ENCODE measurements at regions not wholly inside any gene's neighbourhood (a gene's known extent, or its start where the extent isn't known, plus 50 kb on each side); places are given as distances from the start of the nearest gene placed in this dataset.
"Not testable (repeated sequence)": the region's sequence is repeated elsewhere in the genome, so short reads cannot be mapped to it uniquely, and the experiment has no call there.

DNA sequence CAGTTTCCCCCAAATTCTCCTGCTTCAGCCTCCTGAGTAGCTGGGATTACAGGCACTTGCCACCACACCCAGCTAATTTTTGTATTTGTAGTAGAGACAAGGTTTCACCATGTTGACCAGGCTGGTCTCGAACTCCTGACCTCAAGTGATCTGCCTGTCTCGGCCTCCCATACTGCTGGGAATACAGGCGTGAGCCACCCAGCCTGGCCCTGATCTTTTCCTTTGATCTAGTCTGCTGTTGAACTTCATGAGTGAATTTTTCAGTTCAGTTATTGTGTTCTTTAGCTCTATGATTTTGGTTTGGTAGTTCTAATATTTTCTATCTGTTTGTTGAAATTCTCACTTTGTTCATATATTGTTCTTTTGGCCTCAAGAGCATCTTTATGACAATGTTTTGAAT lies 83.4 kb upstream of the RAP2C start:
- DNase-seq (ENCODE audit: low read depth in 2 of 2) = not testable (repeated sequence)

DNA sequence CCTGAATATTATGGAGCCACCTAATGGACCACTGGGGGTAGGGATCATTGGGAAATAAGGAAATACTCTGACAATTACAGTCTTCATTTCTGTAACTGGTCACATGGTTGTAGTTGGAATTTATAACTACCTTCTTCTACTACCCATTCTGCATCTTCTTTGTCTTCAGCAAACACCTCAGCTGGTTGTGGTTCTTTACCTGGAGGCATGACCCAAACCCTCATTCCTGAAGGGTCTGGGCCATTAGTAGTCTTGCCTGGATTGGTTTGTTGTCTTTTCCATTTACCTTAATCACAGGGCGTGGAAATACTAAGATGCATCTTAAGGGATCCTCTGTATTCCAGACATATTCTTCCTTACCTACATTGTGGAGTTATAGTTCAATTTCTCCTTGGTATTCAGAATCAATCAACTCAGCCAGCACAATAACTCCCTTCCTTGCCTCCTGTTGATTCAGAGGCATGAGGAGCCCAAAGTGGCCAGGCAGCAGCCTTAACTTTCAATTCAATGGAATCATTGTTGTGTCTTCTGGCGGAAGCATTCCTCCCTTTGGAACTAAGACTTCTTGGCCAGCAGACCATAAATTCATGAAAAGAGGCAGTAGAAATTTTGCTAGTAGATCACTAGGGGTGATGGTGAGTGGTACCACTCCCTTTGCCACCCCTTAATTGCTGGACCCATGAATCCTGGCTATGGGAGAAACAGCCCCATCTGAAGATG lies 75.7 kb upstream of the RAP2C start:
- DNase-seq (ENCODE audit: low read depth in 2 of 2) = no peak

DNA sequence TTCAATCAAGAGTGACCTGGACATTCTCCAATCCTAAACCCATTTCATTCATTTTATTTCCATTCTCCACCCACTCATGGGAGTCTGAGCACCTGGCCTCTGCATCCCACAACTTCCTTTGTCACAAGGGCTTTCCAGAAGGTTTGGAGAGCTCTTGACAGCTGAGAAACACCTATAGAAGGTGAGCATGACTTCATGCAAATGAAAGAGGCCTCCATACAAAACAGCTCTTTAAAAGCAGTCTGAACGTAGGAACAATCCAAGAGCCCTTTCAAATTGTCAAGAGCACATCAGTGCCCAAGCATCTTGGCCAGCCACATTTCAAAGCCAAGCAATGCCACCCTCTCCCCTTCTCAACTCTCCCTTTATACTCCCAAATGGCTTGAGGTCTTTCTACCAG lies 74.9 kb upstream of the RAP2C start:
- DNase-seq (ENCODE audit: low read depth in 2 of 2) = no peak

DNA sequence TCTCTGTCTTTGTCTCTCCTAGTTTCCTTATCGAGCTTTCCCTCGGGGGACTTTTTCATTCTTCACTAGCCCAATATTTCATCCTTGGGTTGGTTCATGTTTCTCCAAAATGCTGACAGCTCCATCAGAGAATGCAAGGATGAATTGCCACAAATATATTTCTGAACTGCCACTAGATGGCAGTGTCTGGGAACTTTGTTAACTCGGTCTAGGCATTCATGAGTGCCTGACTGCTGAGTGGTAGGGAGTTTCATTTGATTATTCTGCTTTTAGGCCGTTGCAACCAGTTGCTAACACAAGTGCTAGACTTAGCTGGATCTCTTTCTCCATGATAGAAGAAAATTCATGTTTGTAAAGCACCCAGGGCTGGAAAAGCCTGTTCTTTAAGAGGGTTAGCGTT lies 73.5 kb upstream of the RAP2C start:
- DNase-seq (ENCODE audit: low read depth in 2 of 2) = peak in 1 of 2 donors; percentile 1

DNA sequence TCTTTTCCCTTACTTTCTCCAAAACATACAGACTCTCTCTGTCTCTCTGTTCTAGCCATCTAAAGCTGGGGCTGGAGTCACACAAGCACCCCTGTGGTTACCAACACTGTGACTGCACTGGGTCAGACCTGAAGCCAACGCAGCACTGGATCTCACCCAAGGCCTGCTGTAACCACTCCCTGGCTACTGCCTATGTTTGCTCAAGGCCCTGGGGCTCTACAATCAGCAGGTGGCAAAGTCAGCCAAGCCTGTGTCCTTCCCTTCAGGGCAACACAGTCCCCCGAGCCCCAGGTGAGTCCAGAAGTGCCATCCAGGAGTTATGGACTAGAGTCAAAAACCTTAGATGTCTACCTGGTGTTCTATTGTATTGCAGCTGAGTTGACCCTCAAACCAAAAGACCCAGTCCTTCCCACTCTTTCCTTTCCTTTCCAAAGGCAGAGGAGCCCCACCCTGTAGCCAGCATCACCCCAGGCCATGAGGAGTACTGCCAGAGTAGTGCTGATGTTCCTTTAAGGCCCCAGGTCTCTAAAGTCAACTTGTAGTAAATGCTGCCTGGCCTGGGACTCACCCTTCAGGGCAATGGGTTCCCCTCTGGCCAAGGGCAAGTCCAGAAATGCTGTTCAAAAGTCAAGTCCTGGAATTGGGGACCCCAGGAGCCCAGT lies 58.8 kb upstream of the RAP2C start:
- no peak for DNase-seq (ENCODE audit: low read depth in 2 of 2)

DNA sequence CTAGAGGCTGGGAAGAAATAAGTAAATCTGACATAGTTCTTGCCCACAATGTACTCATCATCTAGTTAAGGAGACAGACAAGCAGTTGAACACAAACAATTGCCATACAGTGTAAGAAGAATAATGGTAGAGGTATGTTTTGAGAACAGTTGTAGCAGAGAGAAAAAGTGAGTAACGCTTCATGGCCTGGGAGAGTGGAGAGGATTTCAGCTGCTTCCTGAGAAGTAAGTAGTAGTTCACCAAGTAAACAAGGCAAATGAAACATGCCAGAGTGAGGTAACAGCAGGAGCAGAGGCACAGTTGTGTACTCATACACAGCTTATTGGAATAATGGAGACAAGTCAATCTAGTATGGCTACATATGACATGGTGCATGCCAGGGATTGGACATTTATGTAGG lies 53.6 kb upstream of the RAP2C start:
- DNase-seq (ENCODE audit: low read depth in 2 of 2) = no peak

DNA sequence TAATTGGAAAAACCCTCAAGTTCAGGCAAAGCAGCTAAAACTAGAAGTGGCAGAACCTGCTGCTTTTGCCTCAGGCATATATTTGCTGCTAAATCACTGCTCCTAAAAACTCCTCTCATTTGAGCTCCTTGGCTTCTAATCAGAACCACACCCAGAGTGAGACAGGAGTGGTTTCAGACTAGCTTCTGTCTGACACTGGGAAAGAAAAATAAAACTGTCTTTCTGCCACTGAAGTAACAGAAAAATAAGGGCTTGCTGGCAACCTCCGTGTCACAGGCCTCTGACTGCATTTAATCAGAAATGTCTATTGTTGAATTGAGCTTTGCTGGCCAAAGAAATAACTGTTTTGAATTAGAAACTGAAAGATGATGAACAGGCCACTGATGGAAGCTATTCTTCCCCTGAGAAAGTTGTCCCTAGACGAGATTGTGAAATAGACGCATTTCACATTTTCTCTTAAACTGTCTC lies 52.1 kb upstream of the RAP2C start:
- DNase-seq (ENCODE audit: low read depth in 2 of 2) = no peak

DNA sequence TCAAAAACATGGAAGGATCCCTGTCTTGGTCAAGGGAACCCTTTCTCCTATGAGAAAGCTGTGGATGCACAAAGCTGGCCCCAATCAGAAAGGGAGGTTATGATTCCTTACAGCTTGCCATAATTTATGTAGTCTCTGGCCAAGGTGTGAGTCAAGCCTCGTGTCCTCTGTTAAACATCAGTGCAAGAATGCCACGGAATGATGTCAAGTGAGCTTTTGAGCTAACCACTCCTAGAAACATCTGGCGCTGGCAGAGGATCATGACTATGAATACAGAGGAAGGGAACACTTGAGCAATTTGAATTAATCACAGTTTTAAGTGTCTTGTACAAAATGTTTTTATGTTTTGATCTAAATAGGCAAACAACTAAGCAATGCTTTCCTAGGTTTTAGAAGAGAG lies 51.5 kb upstream of the RAP2C start:
- DNase-seq (ENCODE audit: low read depth in 2 of 2) = no peak

DNA sequence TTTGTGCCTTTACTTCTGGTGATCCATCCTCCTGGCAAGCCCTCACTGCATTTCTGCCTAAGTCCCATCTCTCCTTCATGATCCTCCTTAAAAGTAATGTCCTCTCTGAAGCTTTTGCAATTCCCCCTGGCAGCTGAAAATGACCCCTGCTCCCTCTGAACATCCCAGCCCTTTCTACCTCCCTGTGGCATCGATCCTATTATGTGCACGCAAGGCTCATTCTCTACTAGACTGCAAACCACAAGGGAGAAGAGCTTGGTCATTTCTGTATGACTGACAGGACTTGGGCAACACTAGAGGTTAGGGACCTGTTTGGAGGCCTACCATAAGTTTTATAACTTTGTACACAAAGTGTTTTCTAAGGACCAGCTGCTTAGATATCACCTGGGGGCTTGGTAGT lies 50.8 kb upstream of the RAP2C start:
- DNase-seq (ENCODE audit: low read depth in 2 of 2) = no peak

Measured in stimulated activated CD8-positive, alpha-beta memory T cell treated with anti-CD3 and anti-CD28 coated beads, Interleukin-15, amount 100 ng/mL, for 48 hours (primary cell).